ENCODE measurements at regions not wholly inside any gene's neighbourhood (a gene's known extent, or its start where the extent isn't known, plus 50 kb on each side); places are given as distances from the start of the nearest gene placed in this dataset.

DNA sequence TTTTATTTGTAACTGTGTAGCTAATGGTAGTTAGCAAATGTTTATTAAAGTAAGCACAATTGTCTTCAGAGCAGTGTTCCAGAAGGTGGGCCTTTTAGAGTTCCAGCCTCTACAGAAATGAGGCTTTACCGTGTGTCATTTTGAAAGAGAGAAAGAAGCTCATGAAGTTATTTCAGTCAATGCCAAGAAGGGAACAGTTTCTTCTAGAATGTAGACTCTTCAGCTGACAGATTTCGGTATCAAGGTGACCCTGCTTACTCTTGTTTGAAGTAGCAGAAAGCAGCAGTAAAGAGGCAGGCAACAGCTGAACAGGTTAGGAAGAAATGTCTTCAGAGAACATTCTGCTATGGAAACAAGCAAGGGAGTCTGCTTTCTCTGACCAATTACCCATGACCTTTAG is 93.6 kb downstream of the TASL start:
- TF ChIP-seq, protein P1, sequence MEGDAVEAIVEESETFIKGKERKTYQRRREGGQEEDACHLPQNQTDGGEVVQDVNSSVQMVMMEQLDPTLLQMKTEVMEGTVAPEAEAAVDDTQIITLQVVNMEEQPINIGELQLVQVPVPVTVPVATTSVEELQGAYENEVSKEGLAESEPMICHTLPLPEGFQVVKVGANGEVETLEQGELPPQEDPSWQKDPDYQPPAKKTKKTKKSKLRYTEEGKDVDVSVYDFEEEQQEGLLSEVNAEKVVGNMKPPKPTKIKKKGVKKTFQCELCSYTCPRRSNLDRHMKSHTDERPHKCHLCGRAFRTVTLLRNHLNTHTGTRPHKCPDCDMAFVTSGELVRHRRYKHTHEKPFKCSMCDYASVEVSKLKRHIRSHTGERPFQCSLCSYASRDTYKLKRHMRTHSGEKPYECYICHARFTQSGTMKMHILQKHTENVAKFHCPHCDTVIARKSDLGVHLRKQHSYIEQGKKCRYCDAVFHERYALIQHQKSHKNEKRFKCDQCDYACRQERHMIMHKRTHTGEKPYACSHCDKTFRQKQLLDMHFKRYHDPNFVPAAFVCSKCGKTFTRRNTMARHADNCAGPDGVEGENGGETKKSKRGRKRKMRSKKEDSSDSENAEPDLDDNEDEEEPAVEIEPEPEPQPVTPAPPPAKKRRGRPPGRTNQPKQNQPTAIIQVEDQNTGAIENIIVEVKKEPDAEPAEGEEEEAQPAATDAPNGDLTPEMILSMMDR (IDR thresholded peaks at IDR 0.05) = no peak
- TF ChIP-seq, protein P2, sequence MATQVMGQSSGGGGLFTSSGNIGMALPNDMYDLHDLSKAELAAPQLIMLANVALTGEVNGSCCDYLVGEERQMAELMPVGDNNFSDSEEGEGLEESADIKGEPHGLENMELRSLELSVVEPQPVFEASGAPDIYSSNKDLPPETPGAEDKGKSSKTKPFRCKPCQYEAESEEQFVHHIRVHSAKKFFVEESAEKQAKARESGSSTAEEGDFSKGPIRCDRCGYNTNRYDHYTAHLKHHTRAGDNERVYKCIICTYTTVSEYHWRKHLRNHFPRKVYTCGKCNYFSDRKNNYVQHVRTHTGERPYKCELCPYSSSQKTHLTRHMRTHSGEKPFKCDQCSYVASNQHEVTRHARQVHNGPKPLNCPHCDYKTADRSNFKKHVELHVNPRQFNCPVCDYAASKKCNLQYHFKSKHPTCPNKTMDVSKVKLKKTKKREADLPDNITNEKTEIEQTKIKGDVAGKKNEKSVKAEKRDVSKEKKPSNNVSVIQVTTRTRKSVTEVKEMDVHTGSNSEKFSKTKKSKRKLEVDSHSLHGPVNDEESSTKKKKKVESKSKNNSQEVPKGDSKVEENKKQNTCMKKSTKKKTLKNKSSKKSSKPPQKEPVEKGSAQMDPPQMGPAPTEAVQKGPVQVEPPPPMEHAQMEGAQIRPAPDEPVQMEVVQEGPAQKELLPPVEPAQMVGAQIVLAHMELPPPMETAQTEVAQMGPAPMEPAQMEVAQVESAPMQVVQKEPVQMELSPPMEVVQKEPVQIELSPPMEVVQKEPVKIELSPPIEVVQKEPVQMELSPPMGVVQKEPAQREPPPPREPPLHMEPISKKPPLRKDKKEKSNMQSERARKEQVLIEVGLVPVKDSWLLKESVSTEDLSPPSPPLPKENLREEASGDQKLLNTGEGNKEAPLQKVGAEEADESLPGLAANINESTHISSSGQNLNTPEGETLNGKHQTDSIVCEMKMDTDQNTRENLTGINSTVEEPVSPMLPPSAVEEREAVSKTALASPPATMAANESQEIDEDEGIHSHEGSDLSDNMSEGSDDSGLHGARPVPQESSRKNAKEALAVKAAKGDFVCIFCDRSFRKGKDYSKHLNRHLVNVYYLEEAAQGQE (IDR thresholded peaks at IDR 0.05) = no peak
- TF ChIP-seq ZFP36 (IDR thresholded peaks at IDR 0.05; ENCODE audit: borderline replicate concordance, partially characterized antibody) (no peak), CBX2 (IDR thresholded peaks at IDR 0.05; ENCODE audit: borderline replicate concordance, low read depth) (no peak), POLR2AphosphoS2 (conservative IDR thresholded peaks at IDR 0.05; ENCODE audit: low read length) (no peak), EP300 (IDR thresholded peaks at IDR 0.05) (no peak), HDAC2 (IDR thresholded peaks at IDR 0.05) (no peak), CEBPB (IDR thresholded peaks at IDR 0.05) (no peak), NPAS2 (CRISPR knock-in tag; IDR thresholded peaks at IDR 0.05; ENCODE audit: borderline replicate concordance) (no peak)
- TF ChIP-seq, protein P3, sequence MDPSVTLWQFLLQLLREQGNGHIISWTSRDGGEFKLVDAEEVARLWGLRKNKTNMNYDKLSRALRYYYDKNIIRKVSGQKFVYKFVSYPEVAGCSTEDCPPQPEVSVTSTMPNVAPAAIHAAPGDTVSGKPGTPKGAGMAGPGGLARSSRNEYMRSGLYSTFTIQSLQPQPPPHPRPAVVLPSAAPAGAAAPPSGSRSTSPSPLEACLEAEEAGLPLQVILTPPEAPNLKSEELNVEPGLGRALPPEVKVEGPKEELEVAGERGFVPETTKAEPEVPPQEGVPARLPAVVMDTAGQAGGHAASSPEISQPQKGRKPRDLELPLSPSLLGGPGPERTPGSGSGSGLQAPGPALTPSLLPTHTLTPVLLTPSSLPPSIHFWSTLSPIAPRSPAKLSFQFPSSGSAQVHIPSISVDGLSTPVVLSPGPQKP (IDR thresholded peaks at IDR 0.05; ENCODE audit: low read depth, low read length) = no peak
- TF ChIP-seq, protein P4, sequence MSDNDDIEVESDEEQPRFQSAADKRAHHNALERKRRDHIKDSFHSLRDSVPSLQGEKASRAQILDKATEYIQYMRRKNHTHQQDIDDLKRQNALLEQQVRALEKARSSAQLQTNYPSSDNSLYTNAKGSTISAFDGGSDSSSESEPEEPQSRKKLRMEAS (IDR thresholded peaks at IDR 0.05) = no peak
- TF ChIP-seq, protein P5, sequence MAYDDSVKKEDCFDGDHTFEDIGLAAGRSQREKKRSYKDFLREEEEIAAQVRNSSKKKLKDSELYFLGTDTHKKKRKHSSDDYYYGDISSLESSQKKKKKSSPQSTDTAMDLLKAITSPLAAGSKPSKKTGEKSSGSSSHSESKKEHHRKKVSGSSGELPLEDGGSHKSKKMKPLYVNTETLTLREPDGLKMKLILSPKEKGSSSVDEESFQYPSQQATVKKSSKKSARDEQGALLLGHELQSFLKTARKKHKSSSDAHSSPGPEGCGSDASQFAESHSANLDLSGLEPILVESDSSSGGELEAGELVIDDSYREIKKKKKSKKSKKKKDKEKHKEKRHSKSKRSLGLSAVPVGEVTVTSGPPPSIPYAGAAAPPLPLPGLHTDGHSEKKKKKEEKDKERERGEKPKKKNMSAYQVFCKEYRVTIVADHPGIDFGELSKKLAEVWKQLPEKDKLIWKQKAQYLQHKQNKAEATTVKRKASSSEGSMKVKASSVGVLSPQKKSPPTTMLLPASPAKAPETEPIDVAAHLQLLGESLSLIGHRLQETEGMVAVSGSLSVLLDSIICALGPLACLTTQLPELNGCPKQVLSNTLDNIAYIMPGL (CRISPR knock-in tag; IDR thresholded peaks at IDR 0.05; ENCODE audit: borderline replicate concordance) = no peak

Measured in A549 (cell line).